Transverse colon (tissue), 4 donors: ENCODE measurements at regions not wholly inside any gene's neighbourhood (a gene's known extent, or its start where the extent isn't known, plus 50 kb on each side); places are given as distances from the start of the nearest gene placed in this dataset.

Source experiments
- DNase-seq: peaks from one replicate; pipeline ENCODE4 v3.0.0-alpha.2; 2019
- H3K27ac ChIP-seq, 4 donors: fragments of 200-600 bp; sonication (generic); 2 replicates each; pipeline ENCODE4 v1.5.1; 2016 to 2018; ENCODE audit warnings: inconsistent platforms in 4 of 4
- H3K27me3 ChIP-seq: fragments of 200-600 bp; sonication (generic); 2 replicates; pipeline ENCODE4 v1.5.1; 2017; ENCODE audit warnings: inconsistent platforms
- H3K36me3 ChIP-seq, 4 donors: fragments of 200-600 bp; sonication (generic); 2 replicates each; pipeline ENCODE4 v1.5.1; 2017 to 2019; ENCODE audit warnings: inconsistent platforms in 4 of 4
- H3K4me1 ChIP-seq, 4 donors: fragments of 200-600 bp; sonication (generic); 2 replicates each; pipeline ENCODE4 v1.5.1; 2017 to 2020; ENCODE audit warnings: inconsistent platforms in 4 of 4
- H3K4me3 ChIP-seq, 4 donors: fragments of 200-600 bp; sonication (generic); 1 replicate in 1 of 4; 2 replicates in 3 of 4; pipeline versions ENCODE4 v1.5.1 to v1.6.1; 2017 to 2019; ENCODE audit warnings: inconsistent platforms in 4 of 4
- H3K9me3 ChIP-seq, 2 donors: fragments of 200-600 bp; sonication (generic); 2 replicates each; pipeline ENCODE4 v1.5.1; 2017 to 2019; ENCODE audit warnings: inconsistent platforms in 2 of 2
- CTCF ChIP-seq, 5 experiments: fragments of 200-600 bp in 3 of 5; fragments of 450-650 bp in 2 of 5; sonication (generic) in 3 of 5; IDR thresholded peaks; 1 replicate in 2 of 5; 2 replicates in 3 of 5; pipeline ENCODE4 v1.5.1; 2016 to 2017; ENCODE audit warnings: antibody characterized with exemption in 5 of 5, inconsistent platforms in 3 of 5, mild to moderate bottlenecking in 2 of 5, moderate library complexity in 1 of 5
- EP300 ChIP-seq: sonication (generic); formaldehyde crosslinking; IDR thresholded peaks from one replicate; pipeline ENCODE4 v1.6.1; 2017; ENCODE audit warnings: antibody characterized with exemption, low read depth
- POLR2A ChIP-seq: fragments of 450-650 bp; IDR thresholded peaks from one replicate; pipeline ENCODE4 v1.6.1; 2016; ENCODE audit warnings: antibody characterized with exemption, mild to moderate bottlenecking, moderate library complexity
- POLR2AphosphoS5 ChIP-seq, 3 donors: sonication (generic); formaldehyde crosslinking; IDR thresholded peaks; one replicate each; pipeline ENCODE4 v1.6.1; 2016; ENCODE audit warnings: antibody characterized with exemption in 3 of 3
- WGBS, 2 donors: methylation state at CpG; one replicate each; pipeline ENCODE4 v1.1.5; 2018; ENCODE audit warnings: low coverage in 1 of 2; 5-methylcytosine and 5-hydroxymethylcytosine counted together
- in situ Hi-C, 4 donors: fragments of 200-750 bp; cut with MboI; loops; one replicate each; pipeline versions ENCODE4 v1.15.0 to v1.15.1; 2017; ENCODE audit warnings: low sequenced_read_pairs in 3 of 4, low pct_ligation_motif_present in 1 of 4, low pct_unique_long_range_greater_than_20kb in 1 of 4
- intact Hi-C: fragments of 100-400 bp; cut with DNase I; formaldehyde crosslinking; loops from one replicate; pipeline ENCODE4 v1.15.1; 2023; ENCODE audit warnings: low total_unique reads

DNA sequence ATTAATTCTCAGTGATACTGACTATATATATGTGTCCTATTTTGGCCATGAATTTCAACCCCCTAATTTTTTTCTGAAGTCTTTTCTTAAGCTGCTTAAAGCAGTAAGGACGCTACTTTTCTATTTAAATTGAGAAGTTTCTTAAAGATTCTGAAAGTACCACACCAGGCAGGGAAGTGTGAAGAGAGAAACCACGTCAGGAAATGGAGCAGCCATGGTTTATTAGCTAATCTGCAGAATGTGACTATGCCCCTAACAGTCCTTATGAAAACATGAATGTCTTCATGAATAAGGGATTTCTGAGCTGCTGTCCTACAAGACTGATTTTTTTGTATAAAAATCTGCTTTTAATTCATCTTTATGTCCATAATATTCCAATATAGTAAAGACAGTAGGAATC lies 1724.3 kb upstream of the C9orf72 start:
- peaks cover 3 to 8% of the 10 kb centered on the region in 2 donors for H3K9me3 ChIP-seq
- no peak for DNase-seq
- H3K27me3 ChIP-seq = no peaks in the 10 kb centered on the region
- no peak overlapping the region for H3K27ac ChIP-seq
- WGBS, 2 donors = 38 to 67% methylated on average over 1 to 2 of the region's 2 CpGs
- no peaks in the 10 kb centered on the region for H3K4me1 ChIP-seq
- H3K36me3 ChIP-seq = no peaks in the 10 kb centered on the region
- in situ Hi-C loops = no loop called here
- intact Hi-C loops = no loop called here
- TF ChIP-seq EP300 = no peak
- TF ChIP-seq POLR2A = no peak
- no peak for TF ChIP-seq CTCF (IDR thresholded peaks at IDR 0.05)
- TF ChIP-seq POLR2AphosphoS5 (IDR thresholded peaks at IDR 0.05) = no peak
- no peak overlapping the region for H3K4me3 ChIP-seq

DNA sequence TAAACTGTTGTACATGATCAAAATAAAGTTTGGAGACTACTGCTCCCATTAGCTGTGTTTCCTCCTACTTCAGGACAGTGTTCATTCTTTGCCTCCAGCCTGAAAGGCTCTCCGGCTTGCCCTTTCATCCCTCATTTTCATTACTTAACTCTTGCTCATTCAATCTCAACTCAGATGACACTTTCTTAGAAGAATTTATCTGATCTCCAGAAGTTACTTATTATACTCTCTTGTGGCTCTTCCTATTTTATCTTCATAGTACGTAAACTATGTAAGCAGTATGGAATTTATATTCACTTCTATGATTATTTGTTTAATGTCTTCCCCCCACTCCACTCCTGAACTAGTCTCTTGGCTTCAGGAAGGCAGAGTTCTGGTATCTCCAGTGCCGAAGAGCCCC lies 1737.9 kb upstream of the C9orf72 start:
- Histone ChIP-seq H3K27me3 (no peaks in the 10 kb centered on the region), H3K4me3 (no peak overlapping the region), H3K27ac (no peak overlapping the region), H3K4me1 (no peaks in the 10 kb centered on the region), H3K9me3 (no peaks in the 10 kb centered on the region), H3K36me3 (no peaks in the 10 kb centered on the region)
- WGBS, 2 donors = 63 to 74% methylated on average over 3 of the region's 3 CpGs
- intact Hi-C loops = no loop called here
- TF ChIP-seq CTCF (IDR thresholded peaks at IDR 0.05) (no peak), POLR2AphosphoS5 (IDR thresholded peaks at IDR 0.05) (no peak), EP300 (no peak)
- no peak for DNase-seq
- in situ Hi-C loops = no loop called here

GRCh38 chr9:29312327-29312726 lies 1739.0 kb upstream of the C9orf72 start:
- no peaks in the 10 kb centered on the region for H3K9me3 ChIP-seq
- no peak overlapping the region for H3K27ac ChIP-seq
- no peak for DNase-seq
- in situ Hi-C loops (no loop called here), intact Hi-C loops (no loop called here)
- no peak for TF ChIP-seq POLR2AphosphoS5 (IDR thresholded peaks at IDR 0.05)
- TF ChIP-seq CTCF (IDR thresholded peaks at IDR 0.05) = no peak
- H3K36me3 ChIP-seq = no peaks in the 10 kb centered on the region
- no peaks in the 10 kb centered on the region for H3K4me1 ChIP-seq
- H3K27me3 ChIP-seq = no peaks in the 10 kb centered on the region
- no peak overlapping the region for H3K4me3 ChIP-seq
- WGBS, 2 donors = 74 to 95% methylated on average over 2 to 3 of the region's 3 CpGs

GRCh38 chr9:29319736-29320513 lies 1746.6 kb upstream of the C9orf72 start:
- no peak for DNase-seq
- whole genome bisulfite sequencing, 2 donors = 61 to 66% methylated on average over 3 of the region's 3 CpGs
- intact Hi-C loops = no loop called here
- no peaks in the 10 kb centered on the region for H3K36me3 ChIP-seq
- in situ Hi-C loops = no loop called here
- no peaks in the 10 kb centered on the region for H3K27me3 ChIP-seq
- H3K4me1 ChIP-seq = no peaks in the 10 kb centered on the region
- H3K9me3 ChIP-seq = no peaks in the 10 kb centered on the region
- TF ChIP-seq EP300 (no peak), CTCF (IDR thresholded peaks at IDR 0.05) (no peak), POLR2A (no peak), POLR2AphosphoS5 (IDR thresholded peaks at IDR 0.05) (no peak)
- H3K4me3 ChIP-seq = no peak overlapping the region
- H3K27ac ChIP-seq = no peak overlapping the region
